ENCODE measurements at regions not wholly inside any gene's neighbourhood (a gene's known extent, or its start where the extent isn't known, plus 50 kb on each side); places are given as distances from the start of the nearest gene placed in this dataset.

DNA sequence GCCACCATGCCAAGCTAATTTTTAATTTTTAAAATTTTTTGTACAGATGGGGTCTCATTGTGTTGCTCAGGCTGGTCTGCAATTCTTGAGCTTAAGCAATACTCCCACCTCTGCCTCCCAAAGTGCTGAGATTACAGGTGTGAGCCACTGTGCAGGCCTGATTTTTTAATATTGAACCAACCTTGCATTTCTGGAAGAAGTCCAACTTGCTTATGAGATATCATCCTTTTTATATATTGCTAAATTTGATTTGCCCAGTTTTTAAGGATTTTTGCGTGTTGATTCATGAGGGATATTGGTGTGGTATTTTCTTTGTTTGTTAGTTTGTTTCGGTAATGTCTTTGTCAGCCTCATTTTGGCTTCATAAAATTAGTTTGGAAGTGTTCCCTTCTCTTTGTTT is 196.4 kb downstream of the SEC14L1 start:
- no peak for TF ChIP-seq POLR2A (IDR thresholded peaks at IDR 0.05; ENCODE audit: low read depth, low read length)
- TF ChIP-seq PAX5 (IDR thresholded peaks at IDR 0.05; ENCODE audit: insufficient read depth, low read length, severe bottlenecking) = no peak
